Fibroblast of lung (primary cell): ENCODE measurements at regions not wholly inside any gene's neighbourhood (a gene's known extent, or its start where the extent isn't known, plus 50 kb on each side); places are given as distances from the start of the nearest gene placed in this dataset.

Source experiments
- DNase-seq, 2 donors: peaks; one replicate each; pipeline versions ENCODE4 v3.0.0 to v3.0.0-alpha.2; 2010; ENCODE audit warnings: low read depth in 2 of 2
- H2AFZ ChIP-seq: 2 replicates; pipeline ENCODE4 v1.5.1; 2012; ENCODE audit warnings: low read length, control low read depth, inconsistent platforms
- H3K27ac ChIP-seq: 2 replicates; pipeline ENCODE4 v1.5.1; 2011; ENCODE audit warnings: low read length, control low read depth; ENCODE audit not compliant: insufficient read depth
- H3K27me3 ChIP-seq: 2 replicates; pipeline ENCODE4 v1.5.1; 2011; ENCODE audit warnings: mild to moderate bottlenecking, low read length; ENCODE audit not compliant: control insufficient read depth, insufficient read depth
- H3K36me3 ChIP-seq: 2 replicates; pipeline ENCODE4 v1.5.1; 2011; ENCODE audit warnings: low read length; ENCODE audit not compliant: control insufficient read depth, insufficient read depth
- H3K4me1 ChIP-seq: 2 replicates; pipeline ENCODE4 v1.5.1; 2011; ENCODE audit warnings: low read length; ENCODE audit not compliant: control insufficient read depth, insufficient read depth; ENCODE audit errors: extremely low read depth
- H3K4me2 ChIP-seq: 2 replicates; pipeline ENCODE4 v1.5.1; 2011; ENCODE audit warnings: low read length, control low read depth; ENCODE audit not compliant: insufficient read depth; ENCODE audit errors: extremely low read depth
- H3K4me3 ChIP-seq, 4 experiments: fragments of 200-600 bp in 1 of 4; sonication (generic) in 1 of 4; replicated peaks in 1 of 4; 2 replicates each; pipeline ENCODE4 v1.5.1; 2011 to 2016; ENCODE audit warnings: low read length in 4 of 4, low read depth in 3 of 4, mild to moderate bottlenecking in 3 of 4, control low read depth in 2 of 4, inconsistent platforms in 1 of 4, mixed read lengths in 1 of 4; ENCODE audit not compliant: insufficient read depth in 1 of 4; ENCODE audit errors: control extremely low read depth in 1 of 4
- H3K79me2 ChIP-seq: 2 replicates; pipeline ENCODE4 v1.5.1; 2012; ENCODE audit warnings: mild to moderate bottlenecking, low read length, inconsistent platforms; ENCODE audit not compliant: control insufficient read depth, insufficient read depth
- H3K9ac ChIP-seq: 2 replicates; pipeline ENCODE4 v1.5.1; 2011; ENCODE audit warnings: mild to moderate bottlenecking, low read length, control low read depth; ENCODE audit not compliant: insufficient read depth
- H3K9me3 ChIP-seq: 2 replicates; pipeline ENCODE4 v1.5.1; 2012; ENCODE audit warnings: low read depth, low read length; ENCODE audit not compliant: control insufficient read depth, insufficient read depth
- H4K20me1 ChIP-seq: 2 replicates; pipeline ENCODE4 v1.5.1; 2011; ENCODE audit warnings: low read length; ENCODE audit not compliant: control insufficient read depth, insufficient read depth; ENCODE audit errors: extremely low read depth
- EZH2 ChIP-seq: IDR thresholded peaks from 2 replicates; pipeline ENCODE4 v1.5.1; 2012; ENCODE audit warnings: low read length, control low read depth, mild to moderate bottlenecking; ENCODE audit errors: missing control alignments
- TF ChIP-seq, protein P1 (sequence below), 2 donors: IDR thresholded peaks in 1 of 2; conservative IDR thresholded peaks in 1 of 2; 1 replicate in 1 of 2; 2 replicates in 1 of 2; pipeline ENCODE4 v1.5.1; 2011 to 2012; ENCODE audit warnings: low read length in 2 of 2, control low read depth in 1 of 2, inconsistent platforms in 1 of 2, low read depth in 1 of 2, mild to moderate bottlenecking in 1 of 2

- no peak overlapping the region for H2AFZ ChIP-seq
- H3K36me3 ChIP-seq = no peaks in the 10 kb centered on the region
- no peak overlapping the region for H3K4me3 ChIP-seq
- no peak overlapping the region for H3K4me2 ChIP-seq
- H3K27ac ChIP-seq = no peak overlapping the region
- no peak for DNase-seq
- no peaks in the 10 kb centered on the region for H3K4me1 ChIP-seq
- no peaks in the 10 kb centered on the region for H3K27me3 ChIP-seq
- TF ChIP-seq, protein P1, sequence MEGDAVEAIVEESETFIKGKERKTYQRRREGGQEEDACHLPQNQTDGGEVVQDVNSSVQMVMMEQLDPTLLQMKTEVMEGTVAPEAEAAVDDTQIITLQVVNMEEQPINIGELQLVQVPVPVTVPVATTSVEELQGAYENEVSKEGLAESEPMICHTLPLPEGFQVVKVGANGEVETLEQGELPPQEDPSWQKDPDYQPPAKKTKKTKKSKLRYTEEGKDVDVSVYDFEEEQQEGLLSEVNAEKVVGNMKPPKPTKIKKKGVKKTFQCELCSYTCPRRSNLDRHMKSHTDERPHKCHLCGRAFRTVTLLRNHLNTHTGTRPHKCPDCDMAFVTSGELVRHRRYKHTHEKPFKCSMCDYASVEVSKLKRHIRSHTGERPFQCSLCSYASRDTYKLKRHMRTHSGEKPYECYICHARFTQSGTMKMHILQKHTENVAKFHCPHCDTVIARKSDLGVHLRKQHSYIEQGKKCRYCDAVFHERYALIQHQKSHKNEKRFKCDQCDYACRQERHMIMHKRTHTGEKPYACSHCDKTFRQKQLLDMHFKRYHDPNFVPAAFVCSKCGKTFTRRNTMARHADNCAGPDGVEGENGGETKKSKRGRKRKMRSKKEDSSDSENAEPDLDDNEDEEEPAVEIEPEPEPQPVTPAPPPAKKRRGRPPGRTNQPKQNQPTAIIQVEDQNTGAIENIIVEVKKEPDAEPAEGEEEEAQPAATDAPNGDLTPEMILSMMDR (conservative IDR thresholded peaks at IDR 0.05 in 1 of 2, IDR thresholded peaks at IDR 0.05 in 1 of 2; ENCODE audit: low read depth in 1 of 2, low read length in 2 of 2) = no peak
- H3K9ac ChIP-seq = no peak overlapping the region
- H3K79me2 ChIP-seq = no peaks in the 10 kb centered on the region
- H4K20me1 ChIP-seq = no peaks in the 10 kb centered on the region
- no peaks in the 10 kb centered on the region for H3K9me3 ChIP-seq
Observed at GRCh38 chr10:52906046-52906445, 133.5 kb upstream of the MBL2 start.

- no peaks in the 10 kb centered on the region for H4K20me1 ChIP-seq
- no peaks in the 10 kb centered on the region for H3K4me1 ChIP-seq
- TF ChIP-seq EZH2 = no peak
- TF ChIP-seq, protein P1 (conservative IDR thresholded peaks at IDR 0.05 in 1 of 2, IDR thresholded peaks at IDR 0.05 in 1 of 2; ENCODE audit: low read depth in 1 of 2, low read length in 2 of 2) = no peak
- no peak overlapping the region for H2AFZ ChIP-seq
- no peaks in the 10 kb centered on the region for H3K79me2 ChIP-seq
- no peaks in the 10 kb centered on the region for H3K27me3 ChIP-seq
- no peak overlapping the region for H3K27ac ChIP-seq
- H3K36me3 ChIP-seq = no peaks in the 10 kb centered on the region
- H3K4me2 ChIP-seq = no peak overlapping the region
- no peak overlapping the region for H3K4me3 ChIP-seq
- no peak for DNase-seq
- H3K9ac ChIP-seq = no peak overlapping the region
- H3K9me3 ChIP-seq = no peaks in the 10 kb centered on the region
Observed at GRCh38 chr10:52903397-52903938, 130.9 kb upstream of the MBL2 start.

DNA sequence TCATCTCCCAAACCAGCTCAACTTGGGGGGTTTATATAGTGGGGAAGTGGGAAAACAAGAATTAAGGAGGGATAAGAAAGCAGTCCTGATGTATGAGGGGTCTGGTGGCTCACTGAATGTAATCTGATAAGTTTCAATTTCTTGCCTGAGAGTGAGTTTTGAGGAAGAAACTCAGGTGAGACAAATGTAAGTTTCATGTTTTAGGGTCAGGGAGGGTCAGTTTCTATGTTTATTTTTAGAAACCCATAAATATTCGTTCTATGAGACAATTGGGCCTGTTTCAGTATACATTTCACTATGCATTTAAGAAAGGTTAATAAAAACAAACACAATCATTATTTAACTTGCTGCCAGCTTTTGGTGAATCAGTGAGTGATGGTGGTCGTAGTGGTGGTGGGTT, 128.0 kb upstream of the MBL2 start:
- no peak overlapping the region for H2AFZ ChIP-seq
- DNase-seq = no peak
- no peaks in the 10 kb centered on the region for H3K9me3 ChIP-seq
- no peaks in the 10 kb centered on the region for H3K36me3 ChIP-seq
- H3K4me1 ChIP-seq = no peaks in the 10 kb centered on the region
- no peaks in the 10 kb centered on the region for H3K27me3 ChIP-seq
- H3K9ac ChIP-seq = no peak overlapping the region
- H3K79me2 ChIP-seq = no peaks in the 10 kb centered on the region
- H3K4me3 ChIP-seq = no peak overlapping the region
- H4K20me1 ChIP-seq = no peaks in the 10 kb centered on the region
- H3K4me2 ChIP-seq = no peak overlapping the region
- TF ChIP-seq EZH2 = no peak
- TF ChIP-seq, protein P1 (conservative IDR thresholded peaks at IDR 0.05 in 1 of 2, IDR thresholded peaks at IDR 0.05 in 1 of 2; ENCODE audit: low read depth in 1 of 2, low read length in 2 of 2) = no peak
- H3K27ac ChIP-seq = no peak overlapping the region
